Inferior parietal cortex (tissue), 1 donor: ENCODE measurements at regions not wholly inside any gene's neighbourhood (a gene's known extent, or its start where the extent isn't known, plus 50 kb on each side); places are given as distances from the start of the nearest gene placed in this dataset.
"Not testable (repeated sequence)": the region's sequence is repeated elsewhere in the genome, so short reads cannot be mapped to it uniquely, and the experiment has no call there.

Experiments
- DNase-seq: peaks from one replicate; pipeline ENCODE4 v3.0.0-alpha.2; 2016; ENCODE audit errors: extremely low spot score

DNA sequence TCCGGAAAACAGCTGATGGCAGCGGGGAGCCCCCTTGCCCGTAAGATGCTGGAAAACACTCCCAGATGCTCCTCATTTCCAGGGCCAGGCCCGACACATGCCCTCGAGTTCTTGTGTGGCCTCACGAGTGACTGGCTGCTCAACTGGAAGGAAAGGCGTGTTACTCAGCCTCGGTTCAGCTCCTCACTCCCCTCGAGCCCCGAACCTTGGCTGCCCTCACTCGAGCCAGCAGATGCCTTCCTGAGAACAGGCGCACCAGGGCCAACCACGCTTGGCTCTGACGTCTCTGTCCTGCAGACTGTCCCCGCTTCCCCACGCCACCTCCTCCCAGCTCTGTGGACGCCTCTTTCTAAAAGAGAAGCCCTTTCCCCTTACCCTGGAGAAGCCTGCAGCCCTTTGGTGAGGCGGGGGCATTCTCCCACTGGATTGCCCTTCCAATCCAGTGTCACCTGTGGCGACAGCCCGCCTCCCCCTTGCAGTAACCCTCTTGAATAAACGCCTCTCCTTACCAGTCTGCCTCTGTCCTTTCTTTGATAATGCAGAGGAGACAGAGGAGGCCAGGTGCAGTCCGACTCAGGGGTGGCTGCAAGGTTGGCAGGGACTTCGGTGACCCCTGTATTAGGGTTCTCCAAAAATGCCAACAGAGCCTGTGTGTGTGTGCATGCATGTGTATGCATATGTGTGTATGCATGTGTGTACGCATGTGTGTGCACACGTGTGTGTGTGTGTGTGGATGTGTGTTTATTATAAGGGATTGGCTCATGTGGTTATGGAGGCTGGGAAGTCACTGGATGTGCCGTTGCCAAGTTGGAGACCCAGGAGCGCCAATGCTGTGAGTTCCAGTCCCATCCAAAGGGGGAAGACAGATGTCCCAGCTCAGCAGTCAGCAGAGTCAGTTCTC lies 166.3 kb downstream of the KIF26A start:
- no peak for DNase-seq

DNA sequence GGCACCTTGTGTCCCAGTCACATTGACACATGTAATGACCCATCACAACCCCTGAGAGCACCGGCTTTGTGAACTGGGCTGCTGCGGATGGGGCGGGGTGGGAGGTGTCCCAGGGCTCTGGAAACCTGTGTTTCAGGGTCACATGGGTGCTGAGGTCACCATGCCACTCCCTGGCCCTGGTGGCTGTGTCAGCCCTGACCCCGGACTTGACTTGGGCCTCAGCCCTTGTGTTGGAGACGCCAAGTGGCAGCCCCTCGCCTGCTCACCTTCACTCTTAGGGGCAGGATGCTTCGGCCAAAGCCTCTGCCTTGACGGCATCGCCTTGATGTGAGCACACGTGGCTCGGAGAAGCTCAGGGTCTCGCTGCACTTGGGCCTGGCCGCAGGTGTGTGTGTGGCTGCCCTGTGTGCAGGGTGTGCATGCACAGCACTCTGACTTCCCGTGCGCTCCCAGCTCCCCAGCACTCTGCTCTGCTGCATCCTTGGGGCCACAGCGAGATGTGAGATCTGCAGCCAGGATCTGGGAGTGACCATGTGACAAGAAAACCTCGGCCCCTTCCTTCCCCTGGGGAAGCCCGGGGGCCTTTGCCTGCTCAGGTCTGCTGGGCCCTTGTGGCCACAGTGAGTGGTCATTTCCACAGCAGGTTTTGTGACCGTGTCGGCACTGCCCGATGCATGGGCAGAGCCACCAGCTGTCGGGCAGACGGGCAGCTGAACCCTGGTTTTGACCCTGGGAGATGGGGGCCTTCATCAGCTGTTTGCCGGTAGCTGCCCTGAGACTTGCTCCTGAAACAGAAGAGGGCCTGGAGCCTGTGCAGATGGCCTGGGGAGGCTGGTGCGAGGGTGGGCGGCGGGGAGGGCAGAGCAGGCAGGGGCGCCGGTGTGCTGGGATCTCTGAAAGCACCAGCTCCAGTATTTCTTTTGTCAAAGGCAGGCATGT lies 167.4 kb downstream of the KIF26A start:
- no peak for DNase-seq

DNA sequence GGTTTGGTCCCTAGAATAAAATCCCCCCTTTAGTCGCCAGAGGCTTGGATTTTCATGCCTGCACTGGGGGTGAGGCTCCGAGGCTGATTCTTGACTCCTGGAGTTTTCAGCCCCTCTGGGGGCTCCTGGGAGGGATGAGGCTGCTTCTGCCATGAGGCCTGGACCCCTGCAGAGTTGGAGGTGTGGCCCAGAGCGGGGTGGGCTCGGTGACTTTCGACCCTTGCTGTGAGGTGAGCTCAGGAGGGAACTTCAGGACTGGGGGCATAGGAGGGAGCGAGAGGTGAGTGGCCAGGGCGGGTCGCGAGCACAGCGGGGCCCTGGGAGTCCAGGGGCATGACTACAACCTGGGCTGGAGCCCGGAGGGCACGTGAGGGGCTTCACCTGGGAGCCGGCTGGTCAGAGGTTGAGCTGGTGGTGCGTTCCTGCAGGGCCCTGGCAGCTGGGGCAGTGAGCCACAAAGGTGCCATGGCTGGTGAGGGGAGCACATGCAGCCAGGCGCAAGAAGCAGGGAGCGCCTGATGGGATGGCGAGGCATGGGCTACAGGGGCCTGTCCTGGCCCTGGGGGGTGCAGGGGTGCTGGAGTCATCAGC lies 168.2 kb downstream of the KIF26A start:
- DNase-seq, result no peak

DNA sequence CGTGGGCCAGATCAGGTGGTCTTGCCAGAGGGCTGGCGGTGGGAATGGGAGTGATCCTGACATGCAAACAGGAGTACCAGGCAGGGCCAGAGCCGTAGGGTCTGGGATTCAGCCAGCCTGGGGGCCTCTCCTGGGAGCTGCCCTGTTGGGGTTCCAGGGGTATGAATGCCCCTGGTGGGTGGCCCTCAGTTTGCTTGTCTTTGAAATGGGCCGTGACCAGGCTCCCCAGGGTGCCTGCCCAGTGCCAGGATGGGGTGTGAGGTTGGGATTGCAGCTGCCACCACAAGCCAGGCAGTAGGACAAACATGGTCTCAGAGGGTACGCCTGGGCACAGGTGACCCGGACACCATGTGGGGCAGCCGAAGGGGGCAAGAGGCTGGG lies 168.8 kb downstream of the KIF26A start:
- DNase-seq, result no peak

- no peak for DNase-seq
These were observed 169.4 kb downstream of the KIF26A start for GRCh38 chr14:104307627-104308401.

DNA sequence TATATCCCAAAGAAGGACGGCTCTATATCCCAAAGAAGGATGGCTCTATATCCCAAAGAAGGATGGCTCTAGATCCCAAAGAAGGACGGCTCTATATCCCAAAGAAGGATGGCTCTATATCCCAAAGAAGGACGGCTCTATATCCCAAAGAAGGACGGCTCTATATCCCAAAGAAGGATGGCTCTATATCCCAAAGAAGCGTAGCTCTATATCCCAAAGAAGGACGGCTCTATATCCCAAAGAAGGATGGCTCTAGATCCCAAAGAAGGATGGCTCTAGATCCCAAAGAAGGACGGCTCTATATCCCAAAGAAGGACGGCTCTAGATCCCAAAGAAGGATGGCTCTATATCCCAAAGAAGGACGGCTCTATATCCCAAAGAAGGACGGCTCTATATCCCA lies 170.1 kb downstream of the KIF26A start:
- not testable (repeated sequence) for DNase-seq

DNA sequence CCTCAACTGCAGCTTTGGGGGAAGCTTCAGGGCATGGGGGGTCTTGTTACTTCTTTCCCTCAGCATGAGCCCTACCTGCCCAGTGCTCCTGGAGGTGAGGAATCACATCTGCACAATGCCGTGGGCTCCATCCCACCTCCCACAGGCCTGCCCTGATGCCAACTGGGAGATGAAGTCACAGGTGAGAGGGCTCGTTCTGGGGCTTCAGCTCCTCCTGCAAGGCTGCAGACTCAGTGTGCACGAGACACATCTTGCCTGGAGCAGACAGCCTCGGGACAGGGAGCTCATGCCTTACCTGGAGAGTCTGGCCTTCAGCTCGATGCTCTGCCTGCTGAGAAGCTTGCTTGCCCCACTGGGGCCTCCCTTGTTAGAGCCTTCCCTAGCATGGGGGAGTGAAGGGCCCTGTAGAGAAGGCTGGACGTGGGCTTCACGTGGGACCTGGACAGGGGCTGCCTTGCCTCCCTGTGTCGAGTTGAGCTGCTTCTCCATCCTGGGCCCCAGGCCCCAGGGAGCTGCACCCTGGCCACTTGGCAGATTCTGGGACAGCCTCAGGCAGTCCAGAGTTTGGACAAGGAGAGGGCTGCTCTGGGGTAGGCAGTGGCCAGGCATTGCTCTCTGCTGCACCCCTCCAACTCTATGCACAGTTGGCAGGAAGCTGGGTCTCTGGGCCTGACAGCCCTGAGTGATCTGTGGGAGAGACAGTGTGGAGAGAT lies 171.4 kb downstream of the KIF26A start:
- DNase-seq, result no peak

DNA sequence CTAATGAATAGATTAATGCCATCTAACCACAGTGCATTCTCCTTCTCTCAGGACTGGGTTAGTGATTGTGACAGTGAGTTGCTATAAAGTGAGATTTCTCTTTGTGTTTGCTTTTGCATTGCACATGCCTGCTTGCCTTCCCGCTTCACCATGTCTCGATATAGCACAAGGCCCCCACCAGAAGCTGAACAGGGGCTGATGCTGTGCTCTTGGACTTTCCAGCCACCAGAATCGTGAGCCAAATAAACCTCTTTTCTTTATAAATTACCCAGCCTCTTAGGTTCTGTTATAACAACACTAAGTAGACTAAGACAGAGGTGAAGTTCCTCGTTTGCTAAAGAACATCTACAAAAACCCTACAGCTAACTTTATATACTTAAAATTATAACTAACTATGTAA lies 173.0 kb downstream of the KIF26A start:
- no peak for DNase-seq

DNA sequence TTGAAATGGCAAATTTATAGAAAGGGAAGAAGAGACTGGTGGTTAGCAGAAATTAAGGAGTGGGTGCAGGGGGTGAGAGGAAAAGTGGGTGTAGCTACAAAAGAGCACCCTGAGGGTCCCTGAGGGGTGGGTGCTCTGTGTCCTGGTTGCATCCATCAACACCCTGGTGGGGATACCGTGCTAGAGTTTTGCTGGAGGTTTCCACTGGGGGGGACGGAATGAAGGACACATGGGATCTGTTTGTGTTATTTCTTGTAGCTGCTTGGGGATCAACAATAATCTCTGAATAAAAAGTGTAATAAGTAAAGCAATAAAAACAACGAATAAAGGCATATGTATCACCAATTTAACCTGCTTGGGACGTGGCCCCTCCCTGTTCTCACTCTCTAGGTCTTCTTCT lies 175.3 kb downstream of the KIF26A start:
- DNase-seq, result no peak

DNA sequence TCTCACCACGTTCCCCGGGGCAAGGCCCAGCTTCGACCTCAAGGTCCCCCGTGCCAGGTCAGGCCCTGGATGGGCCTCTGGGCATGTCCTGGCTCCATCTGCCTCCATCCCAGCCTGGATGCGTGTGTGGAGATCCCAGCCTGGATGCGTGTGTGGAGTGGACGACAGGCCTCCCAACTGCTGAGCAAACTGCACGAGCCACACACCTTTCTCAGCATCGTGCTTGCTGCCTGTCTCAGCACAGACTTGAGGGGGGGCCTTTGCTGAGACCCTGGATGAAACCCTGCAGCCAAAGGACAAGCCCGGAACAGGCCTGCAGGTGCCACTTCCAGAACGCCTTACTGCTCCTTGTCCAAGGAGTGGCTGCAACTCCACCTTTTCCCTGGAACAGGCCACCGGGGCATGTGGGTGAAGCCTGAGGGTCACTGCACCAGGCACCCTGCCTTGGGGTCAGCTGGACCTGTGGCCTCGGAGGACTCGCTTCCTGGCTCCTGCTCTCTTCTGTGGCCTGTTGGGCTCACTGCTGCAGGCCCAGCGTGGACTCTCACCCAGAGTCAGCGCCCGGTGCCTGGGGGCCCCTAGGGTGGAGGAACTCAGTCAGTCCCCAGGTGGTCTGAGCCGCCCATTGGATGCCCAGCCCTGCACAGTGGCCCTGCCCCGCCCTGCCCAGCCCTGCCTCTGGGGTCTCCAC lies 176.0 kb downstream of the KIF26A start:
- DNase-seq, result no peak

DNA sequence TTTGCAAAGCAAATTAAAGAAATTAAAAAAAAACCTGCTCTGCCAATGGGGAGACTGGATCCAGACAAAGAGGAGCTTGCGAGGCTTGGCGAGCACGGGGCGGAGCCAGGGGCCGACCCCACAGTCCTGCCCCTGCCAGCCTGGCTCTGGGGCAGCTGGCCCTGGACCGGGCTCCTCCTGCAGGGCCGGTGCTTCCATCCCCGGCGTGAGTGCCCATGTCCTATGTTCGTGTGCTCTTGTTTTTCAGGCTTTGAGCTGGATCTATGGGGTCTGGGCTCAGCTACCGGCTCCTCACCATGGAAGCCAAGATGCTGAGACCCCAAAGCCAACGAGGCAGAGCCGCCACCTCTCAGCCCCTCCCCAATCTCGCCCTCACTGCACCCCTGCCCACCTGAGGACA lies 176.8 kb downstream of the KIF26A start:
- DNase-seq, result no peak

GRCh38 chr14:104315625-104316024 lies 177.2 kb downstream of the KIF26A start:
- DNase-seq, result no peak

DNA sequence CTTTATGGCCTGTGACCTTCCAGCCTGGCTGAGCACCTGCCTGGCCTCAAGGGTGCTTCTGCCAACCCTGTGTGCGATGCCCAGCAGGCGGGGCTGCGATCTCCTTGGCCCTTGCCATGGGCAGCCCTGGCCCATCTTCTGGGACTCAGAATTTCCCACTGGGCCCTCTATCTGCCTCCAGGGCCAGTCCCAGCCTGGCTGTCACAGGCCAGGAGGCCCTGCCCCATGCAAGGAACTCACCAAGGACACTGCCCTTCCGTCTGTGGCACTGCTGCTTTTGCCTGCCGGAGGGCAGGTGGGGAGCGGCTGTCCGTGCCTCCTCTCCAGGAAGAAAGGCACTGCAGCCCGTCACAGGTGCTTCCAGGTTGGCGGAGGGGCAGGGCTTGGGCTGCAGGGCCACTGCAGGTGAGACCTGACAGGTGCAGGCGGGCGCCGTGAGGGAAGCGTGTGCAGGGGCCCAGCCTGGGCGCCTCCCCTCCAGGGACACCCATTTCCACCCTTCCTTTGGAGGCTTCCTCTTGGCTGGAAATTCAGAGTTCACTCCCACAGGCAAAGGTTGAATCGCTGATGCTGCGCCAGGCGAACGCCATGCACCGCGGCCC lies 177.8 kb downstream of the KIF26A start:
- no peak for DNase-seq

DNA sequence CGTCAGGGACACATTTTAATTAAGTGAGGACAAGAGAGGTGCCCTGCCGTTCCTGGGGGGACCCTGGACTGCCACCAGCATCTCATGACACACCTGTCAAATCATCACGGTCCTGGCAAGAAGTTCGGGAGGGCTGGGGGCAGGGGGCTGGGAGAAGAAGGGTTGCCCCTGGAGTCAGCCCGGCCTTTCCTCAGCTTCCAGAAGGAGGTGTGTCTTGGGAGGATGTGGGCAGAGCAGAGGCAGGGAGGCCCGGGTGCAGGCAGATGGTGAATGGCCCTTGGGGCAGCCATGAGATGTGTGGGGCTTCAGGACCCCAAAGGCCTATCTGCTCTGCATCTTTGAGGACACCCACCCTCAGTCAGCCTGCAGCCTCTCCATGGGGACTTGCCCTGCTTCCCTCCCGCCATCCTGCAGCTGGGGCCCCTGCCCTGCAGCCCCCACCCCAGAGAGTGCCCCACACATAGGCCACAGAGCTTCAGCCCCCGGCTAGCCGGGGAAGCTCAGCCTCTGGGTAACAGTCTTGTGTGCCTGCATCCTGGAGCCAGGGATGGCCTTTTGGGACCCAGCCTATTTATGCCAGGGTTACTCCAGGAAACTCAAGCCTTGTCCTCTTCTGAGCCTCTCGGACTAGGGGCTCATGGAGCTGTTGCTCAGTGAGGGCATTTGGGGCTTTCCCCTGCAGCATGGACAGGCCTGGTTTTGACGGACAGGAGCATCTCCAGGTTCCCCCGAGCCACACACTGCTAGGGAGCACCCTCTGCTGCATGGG lies 178.5 kb downstream of the KIF26A start:
- no peak for DNase-seq

DNA sequence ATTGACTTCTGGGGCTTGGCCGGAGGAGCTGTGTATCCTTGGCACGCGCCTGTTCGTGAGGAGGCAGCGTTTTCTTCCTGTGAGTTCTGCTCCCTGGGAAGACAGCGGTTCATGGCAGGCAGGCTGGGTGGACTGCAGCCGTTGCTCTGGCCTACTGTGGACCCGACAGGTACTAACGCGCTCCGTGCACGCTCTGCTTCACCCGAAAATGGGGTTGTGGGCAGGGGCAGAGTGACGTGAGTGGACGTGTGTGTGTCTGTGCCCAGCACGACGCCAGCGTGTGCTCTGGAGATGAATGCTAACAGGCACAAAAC lies 179.1 kb downstream of the KIF26A start:
- no peak for DNase-seq

DNA sequence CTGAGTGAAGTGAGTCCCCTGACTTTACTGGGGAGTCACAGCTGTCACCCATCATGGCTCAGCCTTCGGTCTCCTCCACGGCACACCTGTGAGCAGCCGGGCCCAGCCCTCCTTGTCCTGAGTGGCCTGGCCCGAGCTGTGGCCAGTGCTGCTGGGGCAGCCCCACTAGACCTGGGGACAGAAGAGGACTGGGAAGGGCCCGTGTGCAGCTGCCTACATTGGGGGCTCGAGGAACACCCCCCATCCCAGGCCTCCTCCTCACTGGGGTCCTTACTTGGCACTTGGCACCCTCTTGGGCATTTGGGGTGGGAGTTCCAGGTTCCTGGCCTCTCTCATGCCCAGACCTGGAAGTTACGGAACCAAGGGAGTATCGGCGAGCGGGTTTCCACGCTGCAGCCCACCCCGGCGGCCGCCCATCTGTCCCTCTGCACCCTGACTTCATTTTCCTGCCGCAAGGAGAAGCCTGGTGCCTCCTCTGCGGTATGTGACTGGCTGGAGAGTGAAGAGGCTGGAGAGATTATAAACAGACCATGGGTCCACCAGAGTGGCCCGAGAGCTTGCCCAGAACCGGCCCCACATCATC lies 179.7 kb downstream of the KIF26A start:
- no peak for DNase-seq

DNA sequence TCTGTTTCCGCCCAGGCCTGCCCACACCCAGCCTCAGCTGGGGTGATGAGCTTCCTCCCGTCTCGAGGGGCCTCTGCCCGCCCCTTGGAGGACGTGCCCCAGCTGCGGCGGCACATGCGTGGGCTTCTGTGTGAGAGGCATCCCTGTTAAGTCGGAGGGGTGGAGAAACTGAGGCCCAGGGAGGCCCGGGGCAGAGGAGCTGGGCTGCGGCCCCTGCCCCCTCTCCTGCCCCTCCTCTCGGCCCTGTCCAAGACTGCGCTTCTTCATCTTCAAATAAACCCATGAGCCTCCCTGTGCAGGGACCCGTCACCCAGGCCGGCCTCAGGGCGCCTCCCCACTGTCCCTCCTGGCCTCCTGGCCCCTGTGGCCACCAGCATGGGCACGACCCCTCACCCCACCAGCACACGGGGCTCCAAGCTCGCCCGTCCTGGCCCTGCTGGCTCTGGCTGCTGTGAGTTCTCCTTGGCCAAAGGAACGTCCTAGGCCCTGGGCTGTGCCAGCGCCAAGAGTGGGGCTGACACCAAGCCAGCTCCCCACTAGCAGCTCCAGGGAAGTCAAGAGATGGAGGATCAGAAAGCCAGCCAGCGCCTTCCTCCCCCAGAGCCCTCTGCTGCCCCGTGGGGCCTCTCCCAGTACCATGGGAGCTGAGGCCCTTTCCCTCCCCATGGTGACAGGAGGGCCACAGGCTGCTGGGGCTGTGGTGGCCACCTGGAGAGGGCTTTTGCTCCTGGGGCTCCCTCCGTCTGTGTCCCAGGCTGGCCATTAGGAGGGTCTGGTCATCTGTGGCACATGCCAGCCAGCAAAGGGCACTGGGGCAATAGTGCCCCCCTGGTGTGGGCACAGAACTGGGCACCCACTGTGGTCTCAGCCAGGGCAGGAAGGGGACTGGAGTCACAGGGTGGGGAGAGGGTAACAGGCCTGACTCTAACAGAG lies 180.4 kb downstream of the KIF26A start:
- no peak for DNase-seq
